Fibroblast of skin of abdomen (primary cell): ENCODE measurements at regions not wholly inside any gene's neighbourhood (a gene's known extent, or its start where the extent isn't known, plus 50 kb on each side); places are given as distances from the start of the nearest gene placed in this dataset.

ENCODE experiments used
- DNase-seq: peaks from one replicate; pipeline ENCODE4 v3.0.0-alpha.2; 2013

GRCh38 chr11:70678931-70679900 lies 280.9 kb downstream of the CTTN start:
- no peak for DNase-seq

GRCh38 chr11:70680781-70681281 lies 282.5 kb downstream of the CTTN start:
- DNase-seq, result no peak

- no peak for DNase-seq
These were observed 283.7 kb downstream of the CTTN start for GRCh38 chr11:70682056-70682455.

GRCh38 chr11:70682760-70683159 lies 284.4 kb downstream of the CTTN start:
- DNase-seq, result no peak

- no peak for DNase-seq
These were observed 289.4 kb downstream of the CTTN start for GRCh38 chr11:70687716-70688115.

GRCh38 chr11:70688142-70688541 lies 289.8 kb downstream of the CTTN start:
- no peak for DNase-seq

GRCh38 chr11:70689764-70690163 lies 291.4 kb downstream of the CTTN start:
- no peak for DNase-seq

GRCh38 chr11:70692131-70692530 lies 293.8 kb downstream of the CTTN start:
- DNase-seq, result no peak

- no peak for DNase-seq
These were observed 296.0 kb downstream of the CTTN start for GRCh38 chr11:70694371-70694770.

GRCh38 chr11:70695086-70695960 lies 297.0 kb downstream of the CTTN start:
- no peak for DNase-seq

GRCh38 chr11:70696076-70696475 lies 297.7 kb downstream of the CTTN start:
- no peak for DNase-seq

GRCh38 chr11:70696564-70696963 lies 298.2 kb downstream of the CTTN start:
- no peak for DNase-seq

- no peak for DNase-seq
These were observed 299.4 kb downstream of the CTTN start for GRCh38 chr11:70697701-70698100.

GRCh38 chr11:70698871-70699270 lies 300.5 kb downstream of the CTTN start:
- DNase-seq, result no peak

GRCh38 chr11:70699294-70700221 lies 301.2 kb downstream of the CTTN start:
- no peak for DNase-seq

GRCh38 chr11:70700453-70700852 lies 302.1 kb downstream of the CTTN start:
- DNase-seq, result no peak

GRCh38 chr11:70700871-70701270 lies 302.5 kb downstream of the CTTN start:
- no peak for DNase-seq

- no peak for DNase-seq
These were observed 303.8 kb downstream of the CTTN start for GRCh38 chr11:70702040-70702648.

- DNase-seq, result no peak
These were observed 305.1 kb downstream of the CTTN start for GRCh38 chr11:70703141-70704064.

- DNase-seq, result no peak
These were observed 306.8 kb downstream of the CTTN start for GRCh38 chr11:70705097-70705496.
